GM19395 (cell line): ENCODE measurements at regions not wholly inside any gene's neighbourhood (a gene's known extent, or its start where the extent isn't known, plus 50 kb on each side); places are given as distances from the start of the nearest gene placed in this dataset.
"Not testable (repeated sequence)": the region's sequence is repeated elsewhere in the genome, so short reads cannot be mapped to it uniquely, and the experiment has no call there.

Experiments used
- ATAC-seq: cut with Tn5 transposase; IDR thresholded peaks from one replicate; pipeline ENCODE4 v1.9.1; 2021; ENCODE audit warnings: mild to moderate bottlenecking, moderate library complexity; ENCODE audit not compliant: unreplicated experiment

DNA sequence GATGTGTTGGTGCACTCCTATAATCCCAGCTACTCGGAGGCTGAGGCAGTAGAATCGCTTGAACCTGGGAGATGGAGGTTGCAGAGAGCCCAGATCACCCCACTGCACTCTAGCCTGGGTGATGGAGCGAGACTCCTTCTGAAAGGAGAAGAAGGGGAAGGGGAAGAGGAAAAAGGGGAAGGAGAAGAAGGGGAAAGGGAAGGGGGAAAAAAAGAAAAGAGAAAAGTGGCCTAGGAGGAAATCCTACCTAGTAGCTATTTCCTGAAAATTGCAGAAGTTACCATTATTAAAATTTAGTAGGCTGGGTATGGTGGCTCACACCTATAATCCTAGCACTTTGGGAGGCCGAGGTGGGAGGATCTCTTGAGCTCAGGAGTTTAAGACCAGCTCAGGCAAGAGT, 67.4 kb downstream of the ARRDC3 start:
- no peak for ATAC-seq

DNA sequence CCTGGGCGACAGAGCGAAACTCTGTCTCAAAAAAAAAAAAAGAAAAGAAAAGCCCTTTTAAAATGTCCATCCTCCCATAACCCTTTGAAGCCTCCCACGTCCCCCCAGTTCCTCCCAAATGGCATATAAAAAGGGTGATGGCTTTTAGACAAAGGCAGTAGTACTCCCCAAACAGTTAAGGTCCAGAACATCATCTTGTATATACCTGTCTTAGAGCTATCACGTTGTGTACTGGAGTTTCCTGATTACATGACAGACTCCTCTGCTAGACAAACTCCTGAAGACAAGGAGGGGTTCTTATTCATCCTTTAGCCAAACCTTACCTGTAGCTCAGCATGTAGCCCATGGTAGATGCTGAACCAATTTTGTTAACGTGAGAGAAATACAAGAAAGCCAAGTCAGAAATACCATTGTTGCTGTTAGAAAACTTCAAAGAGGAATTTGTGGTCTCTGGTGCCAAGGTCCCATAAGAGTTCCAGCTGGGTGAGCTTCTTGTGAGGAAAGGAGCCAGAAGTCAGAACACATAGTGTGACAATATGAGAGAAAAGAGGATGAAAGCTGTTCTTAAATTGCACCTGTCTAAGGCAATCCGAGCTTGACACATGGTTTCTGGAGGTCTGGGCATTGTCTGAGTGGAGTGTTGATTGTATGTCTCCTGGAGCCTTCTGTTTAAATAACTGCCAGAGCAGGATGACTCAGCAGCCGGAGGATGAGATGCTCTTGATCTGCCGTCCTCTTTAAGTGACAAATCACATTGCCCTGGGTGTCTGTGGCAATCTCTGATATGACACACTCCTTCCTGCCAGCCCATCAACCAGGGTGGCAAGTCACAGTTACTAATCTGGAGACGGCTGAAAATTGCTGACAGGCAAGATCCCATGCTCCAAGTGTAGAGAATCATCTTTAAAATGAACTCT, 69.1 kb downstream of the ARRDC3 start:
- ATAC-seq: peak; percentile 64

DNA sequence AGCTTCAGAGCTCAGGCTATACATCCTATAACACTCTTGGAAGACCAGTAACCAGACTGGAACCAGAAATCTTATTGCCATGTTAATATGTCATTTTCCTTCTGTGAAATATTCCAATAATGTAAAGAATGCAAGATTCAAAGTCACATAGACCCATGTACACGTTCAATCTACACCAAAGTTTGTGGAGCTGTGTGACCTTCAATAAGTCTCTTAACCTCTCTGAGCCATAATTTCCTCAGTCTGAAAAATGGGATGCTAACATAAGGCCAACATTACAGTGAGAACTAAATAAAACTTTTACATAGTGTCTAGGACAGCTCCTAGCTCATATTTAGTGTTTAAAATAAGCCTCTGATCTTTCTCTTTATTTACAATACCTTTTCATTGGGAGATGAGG, 70.4 kb downstream of the ARRDC3 start:
- no peak for ATAC-seq

DNA sequence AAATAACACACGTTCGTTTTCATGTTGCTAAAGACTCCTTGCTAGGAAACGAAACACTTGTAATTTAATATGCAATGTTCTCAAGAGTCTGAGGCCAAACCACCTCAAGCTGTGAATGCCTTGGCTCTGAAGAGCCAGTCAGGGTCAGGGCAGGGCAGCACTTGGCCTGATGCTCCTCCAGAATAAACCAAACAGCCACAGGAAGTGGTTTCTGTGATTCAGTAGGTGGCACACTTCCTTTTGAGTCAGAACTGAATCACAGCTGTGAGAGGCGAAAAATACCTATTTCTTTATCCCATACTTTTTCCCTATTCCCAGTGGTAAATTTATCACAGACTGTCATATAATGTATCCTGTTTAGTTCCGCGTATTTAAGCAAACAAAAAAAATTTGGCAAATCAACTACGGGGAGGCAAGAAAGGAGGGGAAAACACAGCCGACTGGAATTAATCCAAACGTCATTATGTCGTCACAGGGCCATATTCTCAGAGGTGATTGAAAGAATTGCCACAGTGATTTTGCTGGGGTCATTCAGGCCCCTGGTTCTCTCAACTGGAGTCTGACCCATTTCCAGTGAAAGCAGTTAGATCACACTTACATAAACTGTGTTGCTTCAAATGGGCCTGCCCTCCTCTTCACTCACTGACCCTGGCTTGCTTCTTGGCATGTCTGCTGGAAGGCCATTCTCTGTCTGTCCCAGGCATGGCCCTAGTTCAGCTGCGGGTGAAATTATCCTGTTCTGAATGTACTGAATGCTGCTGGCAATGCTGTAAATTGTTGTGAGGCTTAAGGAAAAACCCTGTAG, 71.2 kb downstream of the ARRDC3 start:
- peak; percentile 91 for ATAC-seq

DNA sequence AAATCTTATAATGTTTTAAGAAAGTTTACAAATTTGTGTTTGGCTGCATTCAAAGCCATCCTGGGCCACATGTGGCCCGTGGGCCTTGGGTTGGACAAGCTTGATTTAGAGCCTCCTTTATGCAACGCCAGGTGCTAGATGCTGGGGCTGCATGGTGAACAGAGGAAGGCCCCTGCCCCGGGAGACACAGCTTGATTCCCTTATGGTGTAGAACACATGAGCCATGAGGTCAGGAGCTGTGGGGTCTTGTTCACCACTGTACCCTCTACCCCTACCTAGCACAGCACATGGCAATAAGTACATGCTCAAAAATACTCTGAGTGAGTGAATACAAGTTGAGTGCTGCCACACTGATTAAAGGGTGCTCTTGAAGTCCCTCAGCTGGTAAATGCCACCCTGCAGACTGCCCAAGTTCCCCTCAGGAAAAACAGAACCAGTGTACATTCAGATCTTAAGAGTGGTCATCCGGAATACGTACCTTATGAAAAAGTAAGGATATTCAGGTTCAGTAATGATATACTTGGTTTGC, 71.9 kb downstream of the ARRDC3 start:
- peak; percentile 14 for ATAC-seq

DNA sequence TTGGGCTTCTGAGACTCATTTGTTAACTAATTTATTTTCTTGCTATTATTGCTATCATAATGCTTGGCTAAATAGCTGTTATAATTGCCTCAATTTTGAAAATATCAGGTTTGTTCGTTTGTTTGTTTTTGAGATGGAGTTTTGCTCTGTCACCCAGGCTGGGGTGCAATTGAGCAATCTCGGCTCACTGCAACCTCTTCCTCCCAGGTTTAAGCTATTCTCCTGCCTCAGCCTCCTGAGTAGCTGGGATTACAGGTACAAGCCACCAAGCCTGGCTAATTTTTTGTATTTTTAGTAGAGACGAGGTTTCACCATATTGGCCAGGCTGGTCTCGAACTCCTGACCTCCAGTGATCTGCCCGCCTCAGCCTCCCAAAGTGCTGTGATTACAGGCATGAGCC, 75.0 kb downstream of the ARRDC3 start:
- not testable (repeated sequence) for ATAC-seq

DNA sequence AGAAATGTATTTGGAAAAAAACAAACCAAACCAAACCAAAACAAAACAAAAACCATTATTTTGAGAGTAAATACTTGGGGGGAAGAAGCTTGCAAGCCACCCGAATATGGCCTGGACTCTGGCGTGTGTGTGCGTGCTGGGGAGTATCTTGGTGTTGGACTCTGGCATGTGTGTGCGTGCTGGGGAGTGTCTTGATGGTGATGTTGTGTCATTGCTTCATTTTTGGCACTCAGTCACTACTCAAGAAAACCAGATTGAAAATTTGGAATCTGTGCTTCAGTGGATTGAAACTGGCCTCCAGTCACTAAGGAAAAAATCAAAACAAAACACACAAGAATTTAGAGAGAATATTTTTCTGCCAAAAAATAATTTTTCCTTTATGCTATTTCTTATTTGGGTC, 76.1 kb downstream of the ARRDC3 start:
- no peak for ATAC-seq

DNA sequence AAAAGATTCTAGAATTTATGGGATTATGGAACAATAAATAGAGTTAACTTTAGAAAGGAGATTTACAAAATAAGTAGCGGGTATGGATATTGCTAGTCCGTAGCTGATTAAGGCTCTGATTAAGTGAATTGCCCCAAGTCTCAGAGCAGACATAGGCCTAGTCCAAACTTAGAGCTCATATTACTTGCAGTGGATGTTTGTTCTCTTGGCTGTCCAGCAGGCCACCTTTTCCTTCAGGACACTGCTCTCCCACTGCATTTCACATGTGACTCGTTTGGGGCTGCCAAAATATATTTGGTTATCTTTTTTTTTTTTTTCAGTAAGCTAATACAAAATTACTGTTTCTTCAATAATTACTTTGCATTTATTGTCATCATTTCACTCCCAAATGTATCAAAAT, 76.6 kb downstream of the ARRDC3 start:
- no peak for ATAC-seq

DNA sequence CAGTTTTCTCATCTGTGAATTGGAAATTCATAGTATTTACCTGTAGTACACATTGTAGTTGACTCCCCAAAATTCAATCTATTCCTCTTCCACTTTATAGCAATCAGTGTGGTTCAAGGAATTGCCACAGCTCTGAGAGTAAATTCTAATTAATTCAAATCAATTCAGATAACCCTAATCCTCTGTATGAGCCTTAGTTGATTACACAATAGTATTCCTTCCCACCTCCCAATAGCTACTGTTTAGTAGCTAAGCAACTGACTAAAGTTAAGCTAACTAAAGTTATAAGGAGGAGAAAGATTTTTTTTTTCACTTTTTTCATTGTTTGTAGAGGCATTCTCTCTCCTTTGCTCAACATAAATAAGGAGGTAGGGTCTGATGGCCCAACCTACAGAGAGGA, 77.5 kb downstream of the ARRDC3 start:
- ATAC-seq: no peak

DNA sequence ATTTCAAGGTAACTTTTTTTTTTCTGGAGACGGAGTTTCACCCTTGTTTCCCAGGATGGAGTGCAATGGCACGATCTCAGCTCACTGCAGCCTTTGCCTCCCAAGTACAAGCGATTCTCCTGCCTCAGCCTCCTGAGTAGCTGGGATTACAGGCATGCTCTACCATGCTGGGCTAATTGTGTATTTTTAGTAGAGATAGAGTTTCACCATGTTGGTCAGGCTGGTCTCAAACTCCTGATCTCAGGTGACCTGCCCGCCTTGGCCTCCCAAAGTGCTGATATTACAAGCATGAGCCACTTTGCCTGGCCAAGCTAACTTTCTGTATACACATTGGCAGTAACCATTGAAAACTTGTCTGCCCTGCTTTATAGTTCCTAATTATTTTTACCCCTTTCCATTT, 79.1 kb downstream of the ARRDC3 start:
- not testable (repeated sequence) for ATAC-seq

DNA sequence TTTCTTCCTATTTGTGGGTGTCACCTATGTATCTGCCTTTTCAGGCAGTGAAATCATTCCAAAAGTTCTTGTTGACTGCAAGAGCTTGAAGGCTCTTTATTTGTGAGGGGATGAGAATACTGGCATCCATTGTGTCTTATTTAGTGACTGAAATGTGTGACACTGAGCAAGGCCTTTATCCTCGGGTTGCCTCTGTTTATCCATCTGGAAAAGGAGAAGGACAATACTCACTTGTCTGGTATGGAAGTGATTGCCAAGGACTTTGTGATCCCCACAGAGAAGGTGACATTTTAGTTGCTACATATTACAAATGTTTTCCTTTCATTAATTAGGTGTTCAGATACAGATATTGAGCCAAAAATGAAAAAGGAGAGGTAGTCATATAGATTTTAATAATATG, 80.2 kb downstream of the ARRDC3 start:
- no peak for ATAC-seq

DNA sequence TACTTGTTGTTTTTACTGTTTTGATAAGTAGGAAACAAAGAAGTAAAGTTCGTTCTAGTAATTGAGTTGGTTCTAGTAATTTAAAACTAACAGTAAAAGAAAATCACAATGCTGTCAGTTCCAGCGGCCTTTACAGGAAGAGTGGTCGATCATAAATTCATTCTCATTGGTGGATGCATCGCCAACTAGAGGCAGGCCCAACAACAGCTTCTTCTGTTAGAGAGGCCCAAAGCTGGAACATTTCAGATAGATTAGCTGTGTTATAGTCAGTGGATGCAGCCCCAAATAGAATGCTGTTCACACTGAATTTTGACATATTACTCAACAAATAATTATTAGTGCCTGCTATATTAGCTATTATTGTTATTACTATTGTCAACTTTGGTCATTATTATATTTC, 80.8 kb downstream of the ARRDC3 start:
- no peak for ATAC-seq

DNA sequence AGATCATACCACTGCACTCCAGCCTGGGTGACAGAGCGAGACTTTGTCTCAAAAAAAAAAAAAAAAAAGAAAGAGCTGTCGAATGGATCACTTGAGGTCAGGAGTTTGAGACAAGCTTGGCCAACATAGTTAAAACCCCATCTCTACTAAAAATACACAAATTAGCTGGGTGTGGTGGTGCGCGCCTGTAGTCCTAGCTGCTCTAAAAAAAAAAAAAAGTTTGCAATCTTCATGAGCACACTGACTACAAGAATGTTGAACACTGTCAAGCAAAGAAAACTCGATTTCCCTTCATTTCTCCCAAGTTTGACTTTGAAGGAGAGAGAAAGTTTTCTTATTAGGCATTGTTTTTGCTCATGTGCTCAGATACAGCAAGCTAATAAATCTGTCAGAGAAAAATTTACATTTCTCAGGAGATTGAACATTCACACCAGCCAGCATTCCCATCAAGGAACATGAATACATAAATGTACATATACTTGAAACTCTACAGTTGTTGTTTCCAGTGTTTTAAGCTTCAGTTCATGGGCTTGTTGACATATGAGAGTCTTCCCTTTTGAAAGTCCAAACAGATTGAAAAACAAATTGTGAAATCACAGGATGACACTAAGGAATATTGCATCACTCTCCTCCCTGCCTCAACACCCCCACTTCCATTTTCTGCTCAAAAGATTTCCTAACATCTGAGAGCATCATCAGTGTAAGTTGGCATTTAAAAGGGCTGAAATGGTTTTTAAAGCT, 81.8 kb downstream of the ARRDC3 start:
- ATAC-seq: no peak

DNA sequence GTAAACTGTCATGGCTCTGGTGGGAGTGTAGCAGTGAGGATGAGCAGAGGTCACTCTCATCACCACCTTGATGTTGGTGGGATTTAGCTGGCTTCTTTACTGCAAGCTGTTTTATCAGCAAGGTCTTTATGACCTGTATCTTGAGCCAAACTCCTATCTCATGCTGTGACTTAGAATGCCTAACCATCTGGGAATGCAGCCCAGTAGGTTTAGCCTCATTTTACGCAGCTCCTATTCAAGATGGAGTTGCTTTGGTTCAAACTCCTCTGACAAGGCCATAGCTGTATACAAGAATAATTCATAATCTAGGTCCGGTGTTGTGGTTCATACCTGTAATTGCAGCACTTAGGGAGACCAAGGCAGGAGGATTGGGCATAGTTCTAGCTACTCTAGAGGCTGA, 85.1 kb downstream of the ARRDC3 start:
- ATAC-seq: no peak

DNA sequence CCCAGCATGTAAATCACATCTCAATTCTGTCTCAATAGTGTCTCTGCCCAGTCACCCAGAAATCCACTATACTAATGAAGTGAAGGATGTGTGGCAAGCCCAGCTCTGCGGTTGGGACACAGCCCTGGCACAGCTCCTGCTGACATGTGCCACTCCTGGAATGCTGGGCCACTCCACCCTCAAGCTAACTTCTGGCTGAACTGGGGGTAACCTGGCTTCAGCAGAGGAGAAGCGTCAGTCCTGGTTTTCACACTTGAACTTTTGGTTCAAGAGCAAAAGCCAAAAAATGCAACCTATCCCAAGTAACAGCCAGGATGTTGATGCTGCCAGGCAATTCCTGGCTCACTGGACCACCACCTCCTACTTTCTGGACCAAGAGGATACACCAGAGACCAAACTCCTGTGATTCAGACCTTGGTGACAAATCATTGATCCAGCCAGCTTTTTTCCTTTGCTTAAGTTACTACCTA, 86.4 kb downstream of the ARRDC3 start:
- no peak for ATAC-seq

DNA sequence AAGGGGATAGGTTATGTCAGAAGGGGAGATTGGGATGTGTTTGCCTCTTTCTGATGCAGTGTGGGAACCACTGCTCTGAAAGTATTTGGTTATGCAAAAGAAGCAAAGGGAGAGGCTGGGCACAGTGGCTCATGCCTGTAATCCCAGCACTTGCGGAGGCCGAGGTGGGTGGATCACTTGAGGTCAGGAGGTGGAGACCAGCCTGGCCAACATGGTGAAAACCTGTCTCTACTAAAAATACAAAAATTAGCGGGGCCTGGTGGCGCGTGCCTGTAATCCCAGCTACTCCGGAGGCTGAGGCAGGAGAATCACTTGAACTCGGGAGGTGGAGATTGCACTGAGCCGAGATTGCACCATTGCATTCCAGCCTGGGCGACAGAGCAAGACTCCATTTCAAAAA, 87.0 kb downstream of the ARRDC3 start:
- not testable (repeated sequence) for ATAC-seq

DNA sequence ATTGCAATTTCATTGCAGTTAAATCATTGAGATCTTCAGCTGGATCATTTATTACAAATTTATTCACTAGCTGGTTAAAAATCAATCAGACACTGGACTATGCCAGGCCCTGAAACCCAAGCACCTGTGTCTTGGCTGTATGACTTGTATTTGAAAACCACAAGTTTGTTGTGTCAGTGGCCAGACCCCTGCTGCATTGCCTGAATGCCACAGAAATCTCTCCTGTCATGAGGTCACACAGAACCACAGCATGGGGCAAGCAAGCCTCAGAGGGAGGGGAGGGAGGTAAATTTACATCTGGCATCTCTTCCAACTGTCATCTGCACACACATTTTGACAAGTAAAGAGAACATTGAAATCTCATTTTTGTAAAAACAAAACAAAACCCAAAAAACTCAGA, 90.0 kb downstream of the ARRDC3 start:
- peak; percentile 97 for ATAC-seq

DNA sequence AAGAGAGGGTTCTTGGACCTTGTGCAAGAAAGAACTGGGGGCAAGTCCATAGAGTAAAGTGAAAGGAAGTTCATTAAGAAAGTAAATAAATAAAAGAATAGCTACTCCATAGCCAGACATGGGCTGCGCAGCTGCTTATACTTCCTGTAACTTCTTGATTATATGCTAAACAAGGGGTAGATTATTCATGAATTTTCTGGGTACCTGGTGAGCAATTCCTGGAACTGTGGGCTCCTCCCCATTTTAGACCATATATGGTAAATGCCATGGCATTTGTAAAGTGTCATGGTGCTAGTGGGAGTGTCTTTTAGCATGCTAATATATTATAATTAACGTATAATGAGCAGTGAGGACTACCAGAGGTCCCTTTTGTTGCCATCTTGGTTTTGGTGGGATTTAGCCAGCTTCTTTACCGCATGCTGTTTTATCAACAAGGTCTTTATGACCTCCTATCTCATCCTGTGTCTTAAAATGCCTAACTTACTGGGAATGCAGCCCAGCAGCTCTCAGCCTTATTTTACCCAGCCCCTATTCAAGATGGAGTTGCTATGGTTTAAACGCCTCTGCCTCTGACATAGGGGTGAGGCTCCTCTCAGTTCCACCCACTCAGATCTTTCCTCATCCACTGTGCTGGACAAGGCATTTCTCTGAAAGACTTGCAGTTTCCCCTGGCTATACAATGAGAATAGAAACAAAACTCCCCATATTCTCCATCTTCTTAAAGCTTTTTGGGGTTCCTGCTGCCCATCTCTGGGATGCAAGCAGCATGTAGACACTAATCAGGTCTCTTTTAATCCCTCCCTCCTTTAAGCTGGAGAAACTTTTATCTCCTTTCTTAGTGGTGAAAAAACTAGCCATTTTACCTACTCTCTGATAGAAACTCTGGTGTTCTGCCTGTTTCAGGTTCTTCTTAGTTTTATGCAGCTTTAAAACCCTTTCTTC, 91.2 kb downstream of the ARRDC3 start:
- no peak for ATAC-seq

DNA sequence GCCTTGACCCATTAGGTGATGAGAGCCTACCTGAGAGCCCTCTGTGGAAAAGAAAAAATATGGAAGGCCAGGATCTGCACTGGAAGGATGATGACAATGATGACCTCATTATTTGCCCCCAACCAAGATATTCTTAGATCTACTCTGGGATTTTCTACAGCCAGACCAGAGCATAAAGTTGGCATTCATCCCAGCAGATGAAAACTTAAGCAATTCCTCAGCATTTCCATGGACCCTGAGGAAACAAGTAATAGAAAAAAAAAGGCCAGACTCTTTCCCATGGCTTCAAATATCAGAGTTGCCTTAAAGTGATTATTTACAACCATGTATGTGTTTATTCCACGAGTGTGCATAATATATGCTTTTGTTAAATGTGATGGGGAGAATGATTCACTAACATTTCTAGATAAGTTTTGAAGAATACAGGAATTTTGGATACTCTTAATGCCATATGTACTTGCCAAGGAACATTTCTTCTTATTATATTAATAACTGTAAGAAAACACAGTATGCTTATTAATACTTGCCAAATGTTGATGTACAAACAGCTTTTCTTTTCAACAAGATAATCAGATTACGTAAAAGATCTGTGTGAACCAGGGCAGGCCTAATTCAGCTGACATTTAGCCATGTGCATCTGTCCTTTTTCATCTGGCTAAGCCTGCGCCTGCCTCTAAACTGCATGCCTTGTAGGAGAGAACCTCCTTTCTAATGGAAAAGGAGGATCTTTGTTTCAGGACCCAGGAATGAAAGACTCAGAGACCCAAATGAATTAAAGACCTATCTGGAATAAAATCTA, 94.8 kb downstream of the ARRDC3 start:
- no peak for ATAC-seq
